Keratinocyte (primary cell): ENCODE measurements at regions not wholly inside any gene's neighbourhood (a gene's known extent, or its start where the extent isn't known, plus 50 kb on each side); places are given as distances from the start of the nearest gene placed in this dataset.
A peak's percentile ranks its signal among the peaks of the same experiment; 100 is the strongest.

Experiments
- DNase-seq: peaks from one replicate; pipeline ENCODE4 v3.0.0-alpha.2; 2011; ENCODE audit warnings: low read depth, missing footprints, low spot score
- FAIRE-seq: peaks from 2 replicates; lab custom pipeline; 2011; peaks lifted over from hg19 to GRCh38; lab: Jason Lieb, UNC
- H2AFZ ChIP-seq: 2 replicates; pipeline ENCODE4 v1.6.0; 2012; ENCODE audit warnings: low read length, control low read depth, inconsistent platforms; ENCODE audit not compliant: control insufficient read depth
- H3K27ac ChIP-seq: 2 replicates; pipeline ENCODE4 v1.5.1; 2011; ENCODE audit warnings: low read length; ENCODE audit not compliant: control insufficient read depth, insufficient read depth
- H3K27me3 ChIP-seq: 3 replicates; pipeline ENCODE4 v1.6.0; 2011; ENCODE audit warnings: low read length; ENCODE audit not compliant: control insufficient read depth, insufficient read depth; ENCODE audit errors: extremely low read depth
- H3K36me3 ChIP-seq, 2 experiments: 2 replicates in 1 of 2; 3 replicates in 1 of 2; pipeline ENCODE4 v1.5.1; 2011; ENCODE audit warnings: low read length in 2 of 2, mild to moderate bottlenecking in 1 of 2; ENCODE audit not compliant: control insufficient read depth in 2 of 2, insufficient read depth in 2 of 2; ENCODE audit errors: extremely low read depth in 1 of 2
- H3K4me1 ChIP-seq: 3 replicates; pipeline ENCODE4 v1.5.1; 2011; ENCODE audit warnings: low read length; ENCODE audit not compliant: control insufficient read depth, insufficient read depth; ENCODE audit errors: extremely low read depth
- H3K4me2 ChIP-seq: 3 replicates; pipeline ENCODE4 v1.6.0; 2011; ENCODE audit warnings: low read depth, low read length; ENCODE audit not compliant: control insufficient read depth, insufficient read depth; ENCODE audit errors: extremely low read depth
- H3K4me3 ChIP-seq, 3 experiments: fragments of 200-600 bp in 1 of 3; sonication (generic) in 1 of 3; 2 replicates in 2 of 3; 3 replicates in 1 of 3; pipeline ENCODE4 v1.5.1; 2011 to 2016; ENCODE audit warnings: low read length in 3 of 3, mild to moderate bottlenecking in 3 of 3, control low read depth in 2 of 3, inconsistent platforms in 1 of 3, low read depth in 1 of 3, mixed read lengths in 1 of 3, mixed run types in 1 of 3, moderate library complexity in 1 of 3; ENCODE audit not compliant: control insufficient read depth in 2 of 3, insufficient read depth in 2 of 3; ENCODE audit errors: extremely low read depth in 1 of 3
- H3K79me2 ChIP-seq: 2 replicates; pipeline ENCODE4 v1.6.0; 2012; ENCODE audit warnings: low read length; ENCODE audit not compliant: control insufficient read depth, insufficient read depth
- H3K9ac ChIP-seq: 3 replicates; pipeline ENCODE4 v1.6.0; 2011; ENCODE audit warnings: low read length; ENCODE audit not compliant: control insufficient read depth, insufficient read depth; ENCODE audit errors: extremely low read depth
- H3K9me1 ChIP-seq: 3 replicates; pipeline ENCODE4 v1.6.0; 2011; ENCODE audit warnings: low read length; ENCODE audit not compliant: control insufficient read depth, insufficient read depth; ENCODE audit errors: extremely low read depth
- H3K9me3 ChIP-seq: 2 replicates; pipeline ENCODE4 v1.5.1; 2012; ENCODE audit warnings: low read depth, low read length; ENCODE audit not compliant: control insufficient read depth
- H4K20me1 ChIP-seq: 3 replicates; pipeline ENCODE4 v1.6.0; 2011; ENCODE audit warnings: low read length; ENCODE audit not compliant: control insufficient read depth, insufficient read depth; ENCODE audit errors: extremely low read depth
- EZH2 ChIP-seq: IDR thresholded peaks from one replicate; pipeline ENCODE4 v1.6.1; 2012; ENCODE audit warnings: inconsistent platforms, mild to moderate bottlenecking, low read length, moderate library complexity
- dilution Hi-C: fragments of 300-500 bp; cut with MboI; formaldehyde crosslinking; loops from one replicate; pipeline ENCODE4 v1.7.0; 2020; ENCODE audit warnings: low sequenced_read_pairs; ENCODE audit not compliant: extremely low pct_ligation_motif_present
- TF ChIP-seq, protein P1 (sequence below), 3 experiments: IDR thresholded peaks in 1 of 3; conservative IDR thresholded peaks in 1 of 3; optimal IDR thresholded peaks in 1 of 3; 2 replicates in 2 of 3; 3 replicates in 1 of 3; pipeline versions ENCODE3 to v1.5.1; 2011; ENCODE audit warnings: low read length in 3 of 3, mild to moderate bottlenecking in 3 of 3, moderate library complexity in 2 of 3, control low read depth in 1 of 3, inconsistent platforms in 1 of 3; ENCODE audit not compliant: insufficient read depth in 2 of 3; ENCODE audit errors: extremely low read depth in 1 of 3

DNA sequence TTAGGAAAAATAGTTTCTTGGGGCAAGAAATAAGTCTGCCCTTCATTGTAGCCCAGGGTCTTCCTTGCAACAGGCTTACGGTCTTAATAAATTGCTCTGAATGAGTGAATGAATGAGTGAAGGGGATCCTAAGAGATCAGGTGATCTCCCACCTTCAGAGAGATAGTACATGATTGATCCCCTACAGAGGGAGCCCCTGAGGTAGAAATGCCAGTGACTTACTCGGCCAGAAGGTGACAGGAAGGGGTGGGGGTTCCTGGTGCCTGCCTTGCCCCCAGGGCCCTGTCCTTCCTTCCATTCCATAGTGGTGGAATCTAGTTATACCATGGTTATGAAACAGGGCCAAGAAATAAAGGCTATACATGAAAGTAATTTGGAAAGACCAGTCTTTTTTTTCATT is 215.3 kb upstream of the SSTR4 start:
- H3K4me2 ChIP-seq = no peak overlapping the region
- dilution Hi-C loops = no loop called here
- no peak overlapping the region for H3K27ac ChIP-seq
- no peak overlapping the region for H3K4me3 ChIP-seq
- H3K4me1 ChIP-seq = peaks cover 13% of the 10 kb centered on the region
- no peaks in the 10 kb centered on the region for H3K36me3 ChIP-seq
- no peak for TF ChIP-seq EZH2
- TF ChIP-seq, protein P1, sequence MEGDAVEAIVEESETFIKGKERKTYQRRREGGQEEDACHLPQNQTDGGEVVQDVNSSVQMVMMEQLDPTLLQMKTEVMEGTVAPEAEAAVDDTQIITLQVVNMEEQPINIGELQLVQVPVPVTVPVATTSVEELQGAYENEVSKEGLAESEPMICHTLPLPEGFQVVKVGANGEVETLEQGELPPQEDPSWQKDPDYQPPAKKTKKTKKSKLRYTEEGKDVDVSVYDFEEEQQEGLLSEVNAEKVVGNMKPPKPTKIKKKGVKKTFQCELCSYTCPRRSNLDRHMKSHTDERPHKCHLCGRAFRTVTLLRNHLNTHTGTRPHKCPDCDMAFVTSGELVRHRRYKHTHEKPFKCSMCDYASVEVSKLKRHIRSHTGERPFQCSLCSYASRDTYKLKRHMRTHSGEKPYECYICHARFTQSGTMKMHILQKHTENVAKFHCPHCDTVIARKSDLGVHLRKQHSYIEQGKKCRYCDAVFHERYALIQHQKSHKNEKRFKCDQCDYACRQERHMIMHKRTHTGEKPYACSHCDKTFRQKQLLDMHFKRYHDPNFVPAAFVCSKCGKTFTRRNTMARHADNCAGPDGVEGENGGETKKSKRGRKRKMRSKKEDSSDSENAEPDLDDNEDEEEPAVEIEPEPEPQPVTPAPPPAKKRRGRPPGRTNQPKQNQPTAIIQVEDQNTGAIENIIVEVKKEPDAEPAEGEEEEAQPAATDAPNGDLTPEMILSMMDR (optimal IDR thresholded peaks at IDR 0.05 in 1 of 3, IDR thresholded peaks at IDR 0.05 in 1 of 3, conservative IDR thresholded peaks at IDR 0.05 in 1 of 3; ENCODE audit: extremely low read depth in 1 of 3, insufficient read depth in 2 of 3, low read length in 3 of 3) = no peak
- FAIRE-seq (no peak), DNase-seq (no peak)
- no peak overlapping the region for H2AFZ ChIP-seq
- no peaks in the 10 kb centered on the region for H4K20me1 ChIP-seq
- no peak overlapping the region for H3K9ac ChIP-seq
- H3K27me3 ChIP-seq = no peaks in the 10 kb centered on the region
- H3K9me1 ChIP-seq = no peaks in the 10 kb centered on the region
- no peaks in the 10 kb centered on the region for H3K79me2 ChIP-seq
- H3K9me3 ChIP-seq = no peaks in the 10 kb centered on the region

DNA sequence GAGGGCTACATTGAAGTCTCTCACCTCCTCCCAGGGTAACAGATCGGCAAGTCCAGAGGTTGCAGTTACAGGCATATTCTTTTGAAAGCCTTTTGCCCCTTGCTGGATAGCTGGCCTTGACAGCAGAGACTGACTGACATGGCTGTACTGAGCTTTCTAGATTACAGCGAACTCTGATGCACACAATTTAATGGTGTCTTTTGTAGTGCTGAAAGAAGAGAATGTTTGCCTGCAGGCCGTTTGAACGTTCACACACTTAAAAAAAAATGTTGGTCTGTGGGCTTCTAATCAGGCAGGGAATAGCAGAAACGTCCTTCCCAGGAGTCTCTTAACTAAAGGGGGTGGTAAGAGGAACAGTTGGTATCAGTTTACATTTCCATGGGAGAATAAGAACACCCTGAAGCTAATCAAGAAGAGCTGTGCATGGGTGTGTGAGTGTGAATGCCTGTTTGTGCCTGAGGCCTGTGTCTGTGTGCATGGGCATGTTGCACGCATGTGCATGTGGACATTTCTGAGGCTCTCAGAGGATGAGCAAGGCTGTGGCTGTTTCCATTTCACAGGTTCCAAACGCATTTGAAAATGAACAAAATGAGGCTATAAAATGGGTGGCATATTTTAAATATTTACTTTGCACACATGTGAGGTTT is 213.9 kb upstream of the SSTR4 start:
- Histone ChIP-seq H3K4me2 (no peak overlapping the region), H3K27ac (no peak overlapping the region), H3K4me1 (peaks cover 27% of the 10 kb centered on the region), H3K4me3 (no peak overlapping the region), H3K36me3 (no peaks in the 10 kb centered on the region), H2AFZ (no peak overlapping the region), H3K9me3 (no peaks in the 10 kb centered on the region), H3K27me3 (no peaks in the 10 kb centered on the region), H3K79me2 (no peaks in the 10 kb centered on the region), H3K9ac (no peak overlapping the region), H4K20me1 (no peaks in the 10 kb centered on the region), H3K9me1 (no peaks in the 10 kb centered on the region)
- no peak for DNase-seq
- dilution Hi-C loops = no loop called here
- peak; percentile 58 for FAIRE-seq
- TF ChIP-seq, protein P1 (optimal IDR thresholded peaks at IDR 0.05 in 1 of 3, IDR thresholded peaks at IDR 0.05 in 1 of 3, conservative IDR thresholded peaks at IDR 0.05 in 1 of 3; ENCODE audit: extremely low read depth in 1 of 3, insufficient read depth in 2 of 3, low read length in 3 of 3) = no peak
- TF ChIP-seq EZH2 = no peak
